K562 (cell line): ENCODE measurements at regions not wholly inside any gene's neighbourhood (a gene's known extent, or its start where the extent isn't known, plus 50 kb on each side); places are given as distances from the start of the nearest gene placed in this dataset.

Experiments
- CHAMP1 ChIP-seq: fragments of 450-650 bp; IDR thresholded peaks from 2 replicates; pipeline ENCODE4 v1.6.1; 2016; ENCODE audit warnings: mild to moderate bottlenecking
- GTF3C2 ChIP-seq: IDR thresholded peaks from 3 replicates; pipeline ENCODE4 v1.6.1; 2011; ENCODE audit warnings: borderline replicate concordance, mild to moderate bottlenecking, moderate library complexity; ENCODE audit not compliant: insufficient read length; ENCODE audit errors: extremely low read depth
- MXI1 ChIP-seq: IDR thresholded peaks from 2 replicates; pipeline ENCODE4 v1.6.1; 2011; ENCODE audit warnings: low read depth, mild to moderate bottlenecking, improper control_type of control experiment, low read length
- NFATC3 ChIP-seq: fragments of 450-650 bp; IDR thresholded peaks from 2 replicates; pipeline ENCODE4 v1.6.1; 2017; ENCODE audit warnings: mild to moderate bottlenecking
- VEZF1 ChIP-seq: fragments of 200-800 bp; sonication (Bioruptor generic); IDR thresholded peaks from 2 replicates; pipeline ENCODE4 v1.6.1; 2017; ENCODE audit warnings: missing genetic modification characterization, missing compliant biosample characterization
- ZNF318 ChIP-seq, 2 experiments: fragments of 450-650 bp; IDR thresholded peaks; 2 replicates each; pipeline ENCODE4 v1.6.1; 2016; ENCODE audit warnings: mild to moderate bottlenecking in 2 of 2, borderline replicate concordance in 1 of 2, low read depth in 1 of 2, moderate library complexity in 1 of 2
- ZNF592 ChIP-seq: fragments of 450-650 bp; IDR thresholded peaks from 2 replicates; pipeline ENCODE4 v1.6.1; 2017; ENCODE audit warnings: antibody characterized with exemption, mild to moderate bottlenecking

- peak; percentile 30; the same call in 1 of the 2 replicates for TF ChIP-seq ZNF592
- no peak for TF ChIP-seq ZNF318 (IDR thresholded peaks at IDR 0.05; ENCODE audit: borderline replicate concordance in 1 of 2, low read depth in 1 of 2)
- no peak for TF ChIP-seq NFATC3
- 0 out of 2 replicates have a peak, but pooled peaks have one; percentile 4 for TF ChIP-seq VEZF1
- TF ChIP-seq GTF3C2, result no peak
- no peak for TF ChIP-seq CHAMP1
- TF ChIP-seq MXI1, result no peak
These were observed 294.2 kb upstream of the JARID2 start (continued) for GRCh38 chr6:14951704-14952103.
